K562 (cell line): ENCODE measurements at regions not wholly inside any gene's neighbourhood (a gene's known extent, or its start where the extent isn't known, plus 50 kb on each side); places are given as distances from the start of the nearest gene placed in this dataset.
A peak's percentile ranks its signal among the peaks of the same experiment; 100 is the strongest.

Experiments used
- ADNP ChIP-seq: fragments of 200-800 bp; sonication (Bioruptor generic); IDR thresholded peaks from 2 replicates; pipeline ENCODE4 v1.6.1; 2016; ENCODE audit warnings: missing genetic modification characterization, missing compliant biosample characterization
- ARID4B ChIP-seq: sonication (generic); formaldehyde crosslinking; IDR thresholded peaks from 2 replicates; pipeline ENCODE4 v1.8.0; 2022; ENCODE audit warnings: mild to moderate bottlenecking, missing genetic modification reagents
- BCOR ChIP-seq: fragments of 450-650 bp; IDR thresholded peaks from 2 replicates; pipeline ENCODE4 v1.6.1; 2016
- CBFA2T2 ChIP-seq: fragments of 450-650 bp; conservative IDR thresholded peaks from 2 replicates; pipeline ENCODE4 v1.6.1; 2017; ENCODE audit warnings: mild to moderate bottlenecking
- CC2D1A ChIP-seq: fragments of 450-650 bp; IDR thresholded peaks from 2 replicates; pipeline ENCODE4 v1.6.1; 2017; ENCODE audit warnings: mild to moderate bottlenecking
- E2F1 ChIP-seq: sonication (generic); formaldehyde crosslinking; IDR thresholded peaks from 2 replicates; pipeline ENCODE4 v1.8.1; 2023; ENCODE audit warnings: mild to moderate bottlenecking, missing genetic modification reagents, moderate library complexity
- ERF ChIP-seq: fragments of 450-650 bp; formaldehyde crosslinking; IDR thresholded peaks from 2 replicates; pipeline ENCODE4 v1.4.0; 2020; ENCODE audit warnings: mild to moderate bottlenecking, mixed read lengths
- ESRRA ChIP-seq: fragments of 450-650 bp; IDR thresholded peaks from 2 replicates; pipeline ENCODE4 v1.6.1; 2014; ENCODE audit warnings: low read depth, mild to moderate bottlenecking, moderate library complexity, borderline replicate concordance
- HDAC3 ChIP-seq: fragments of 450-650 bp; IDR thresholded peaks from 2 replicates; pipeline ENCODE4 v1.6.1; 2018; ENCODE audit warnings: borderline replicate concordance, mild to moderate bottlenecking, moderate library complexity; ENCODE audit not compliant: partially characterized antibody
- HMBOX1 ChIP-seq: sonication (generic); IDR thresholded peaks from 2 replicates; pipeline ENCODE4 v1.6.1; 2016
- KLF10 ChIP-seq: fragments of 250-450 bp; sonication (Bioruptor Pico); IDR thresholded peaks from 2 replicates; pipeline ENCODE4 v1.6.1; 2021; ENCODE audit warnings: matching md5 sums
- NCOR1 ChIP-seq: fragments of 450-650 bp; IDR thresholded peaks from 2 replicates; pipeline ENCODE4 v1.6.1; 2016; ENCODE audit warnings: mild to moderate bottlenecking, moderate library complexity
- NFE2 ChIP-seq: IDR thresholded peaks from 2 replicates; pipeline ENCODE4 v1.6.1; 2014; ENCODE audit warnings: antibody characterized with exemption, low read depth
- NR4A1 ChIP-seq, 2 experiments: fragments of 250-450 bp in 1 of 2; fragments of 450-650 bp in 1 of 2; sonication (Bioruptor Pico) in 1 of 2; IDR thresholded peaks; 2 replicates each; pipeline versions ENCODE4 v1.4.0 to v1.6.1; 2016 to 2020; ENCODE audit warnings: mild to moderate bottlenecking in 2 of 2, missing compliant biosample characterization in 1 of 2, missing genetic modification characterization in 1 of 2, moderate library complexity in 1 of 2
- SMAD4 ChIP-seq: fragments of 250-450 bp; sonication (Bioruptor Pico); conservative IDR thresholded peaks from 2 replicates; pipeline ENCODE4 v1.8.0; 2021; ENCODE audit warnings: inconsistent platforms, mild to moderate bottlenecking, moderate library complexity
- SMARCA4 ChIP-seq: fragments of 450-650 bp; IDR thresholded peaks from 2 replicates; pipeline ENCODE4 v1.6.1; 2016
- SNRNP70 ChIP-seq: fragments of 200-400 bp; formaldehyde crosslinking; optimal IDR thresholded peaks from 2 replicates; pipeline ENCODE3; 2017; ENCODE audit warnings: low read depth, low read length
- TAL1 ChIP-seq: fragments of 450-650 bp; IDR thresholded peaks from 2 replicates; pipeline ENCODE4 v1.6.1; 2016; ENCODE audit warnings: mild to moderate bottlenecking
- ZNF24 ChIP-seq: fragments of 450-650 bp; IDR thresholded peaks from 2 replicates; pipeline ENCODE4 v1.6.1; 2016
- ZNF280B ChIP-seq: fragments of 250-450 bp; sonication (Bioruptor Pico); IDR thresholded peaks from 2 replicates; pipeline ENCODE4 v1.5.1; 2021; ENCODE audit warnings: mild to moderate bottlenecking
- ZNF431 ChIP-seq: sonication (generic); formaldehyde crosslinking; IDR thresholded peaks from 2 replicates; pipeline ENCODE4 v1.8.0; 2022; ENCODE audit warnings: mild to moderate bottlenecking, missing genetic modification reagents

- TF ChIP-seq ARID4B (no peak), CC2D1A (no peak), KLF10 (CRISPR knock-in tag) (0 out of 2 replicates have a peak, but pooled peaks have one; percentile 25), CBFA2T2 (peak; percentile 43; the same call in 1 of the 2 replicates), ADNP (tag) (peak; percentile 38), SMARCA4 (peak; percentile 91), ZNF24 (0 out of 2 replicates have a peak, but pooled peaks have one; percentile 30), SNRNP70 (no peak), ZNF431 (CRISPR knock-in tag) (no peak), ZNF280B (CRISPR knock-in tag) (no peak), NFE2 (peak; percentile 47), HDAC3 (peak; percentile 78), NR4A1 (CRISPR knock-in tag; IDR thresholded peaks at IDR 0.05) (no peak), NR4A1 (tag; IDR thresholded peaks at IDR 0.05) (peak; percentile 75), SMAD4 (CRISPR knock-in tag) (peak; percentile 68), BCOR (peak; percentile 23; the same call in 1 of the 2 replicates), HMBOX1 (peak; percentile 57), NCOR1 (peak; percentile 78), TAL1 (peak; percentile 47), ERF (CRISPR knock-in tag) (no peak), ESRRA (peak; percentile 96; the same call in 1 of the 2 replicates), E2F1 (CRISPR knock-in tag) (0 out of 2 replicates have a peak, but pooled peaks have one; percentile 17)
These were observed 335.3 kb downstream of the CD83 start (continued) for GRCh38 chr6:14452567-14453527.
